Skeletal muscle tissue (tissue), 3 donors: ENCODE measurements at regions not wholly inside any gene's neighbourhood (a gene's known extent, or its start where the extent isn't known, plus 50 kb on each side); places are given as distances from the start of the nearest gene placed in this dataset.

ENCODE experiments used
- H3K27ac ChIP-seq: one replicate; pipeline ENCODE4 v1.7.0; 2013; ENCODE audit warnings: mild to moderate bottlenecking, low read depth, low read length, inconsistent platforms
- H3K27me3 ChIP-seq, 3 donors: one replicate each; pipeline ENCODE4 v1.7.0; 2013; ENCODE audit warnings: low read length in 3 of 3; ENCODE audit not compliant: control insufficient read depth in 3 of 3, insufficient read depth in 3 of 3
- H3K36me3 ChIP-seq, 3 donors: one replicate each; pipeline ENCODE4 v1.7.0; 2013; ENCODE audit warnings: low read length in 3 of 3; ENCODE audit not compliant: control insufficient read depth in 3 of 3, insufficient read depth in 3 of 3
- H3K4me1 ChIP-seq, 3 donors: one replicate each; pipeline ENCODE4 v1.7.0; 2013; ENCODE audit warnings: low read length in 3 of 3, mild to moderate bottlenecking in 3 of 3; ENCODE audit not compliant: control insufficient read depth in 3 of 3, insufficient read depth in 3 of 3
- H3K4me3 ChIP-seq, 3 donors: one replicate each; pipeline ENCODE4 v1.7.0; 2013; ENCODE audit warnings: low read length in 3 of 3
- H3K9ac ChIP-seq, 3 donors: one replicate each; pipeline ENCODE4 v1.7.0; 2013; ENCODE audit warnings: low read length in 3 of 3, mild to moderate bottlenecking in 3 of 3, moderate library complexity in 2 of 3, low read depth in 1 of 3
- H3K9me3 ChIP-seq, 3 donors: one replicate each; pipeline ENCODE4 v1.7.0; 2013; ENCODE audit warnings: low read length in 3 of 3; ENCODE audit not compliant: control insufficient read depth in 3 of 3
- donor health status: Osteomylitis.

GRCh38 chr4:156606554-156607477 lies 364.8 kb downstream of the PDGFC start:
- Histone ChIP-seq H3K4me1 (no peaks in the 10 kb centered on the region), H3K27ac (no peak overlapping the region), H3K9ac (no peak overlapping the region), H3K36me3 (no peaks in the 10 kb centered on the region), H3K27me3 (no peaks in the 10 kb centered on the region), H3K4me3 (no peak overlapping the region), H3K9me3 (no peaks in the 10 kb centered on the region)

DNA sequence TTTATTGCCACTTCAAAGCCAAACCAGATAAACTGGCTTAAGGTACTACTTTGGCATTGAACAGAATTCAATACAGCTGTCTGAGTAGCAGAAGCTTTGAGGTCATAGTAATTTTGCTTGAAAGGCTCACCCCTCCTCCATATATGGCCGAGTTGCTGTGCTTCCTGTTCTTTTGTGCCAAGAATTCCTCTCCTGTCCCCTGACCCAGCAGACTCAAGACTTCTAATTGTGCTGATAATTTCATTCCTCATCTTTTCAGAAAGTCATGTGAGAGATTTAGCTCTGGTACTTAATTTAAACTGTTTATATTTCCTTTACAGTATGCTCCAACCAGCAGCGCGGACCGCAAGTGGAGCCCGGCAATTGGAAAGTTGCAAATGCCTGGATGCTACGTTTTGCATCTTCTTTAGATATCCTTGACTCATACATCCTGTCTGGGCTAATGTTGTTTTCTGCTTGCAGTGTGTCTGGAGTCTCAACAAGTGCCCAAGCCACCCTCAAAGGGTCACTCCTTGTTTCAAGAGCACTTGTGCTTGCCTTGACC lies 373.4 kb downstream of the PDGFC start:
- Histone ChIP-seq H3K36me3 (no peaks in the 10 kb centered on the region), H3K27me3 (no peaks in the 10 kb centered on the region), H3K4me3 (no peak overlapping the region), H3K4me1 (no peaks in the 10 kb centered on the region), H3K9me3 (no peaks in the 10 kb centered on the region), H3K9ac (no peak overlapping the region), H3K27ac (no peak overlapping the region)

- no peak overlapping the region for H3K27ac ChIP-seq
- no peaks in the 10 kb centered on the region for H3K36me3 ChIP-seq
- H3K9me3 ChIP-seq = no peaks in the 10 kb centered on the region
- H3K27me3 ChIP-seq = no peaks in the 10 kb centered on the region
- no peaks in the 10 kb centered on the region for H3K4me1 ChIP-seq
- H3K9ac ChIP-seq = no peak overlapping the region
- H3K4me3 ChIP-seq = no peak overlapping the region
These were observed 374.8 kb downstream of the PDGFC start for GRCh38 chr4:156596706-156597329.

DNA sequence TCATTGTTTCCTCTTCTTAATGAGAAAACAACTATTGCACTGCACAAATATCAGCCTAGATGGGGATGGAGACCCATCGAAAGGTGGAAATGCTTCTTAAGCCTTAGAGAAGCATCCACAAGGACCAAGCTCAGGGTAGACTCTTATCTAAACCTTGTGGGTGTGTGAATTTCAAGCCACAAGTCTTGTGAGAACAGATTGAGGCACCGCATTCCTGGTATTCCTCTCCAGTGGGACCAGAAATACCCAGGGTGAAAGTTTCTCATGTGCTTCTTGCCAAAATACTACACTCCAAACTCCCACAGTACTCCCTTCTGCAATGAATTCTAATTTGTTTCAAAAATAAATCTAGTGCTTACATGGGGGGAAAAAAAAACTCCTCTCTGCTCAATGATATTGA lies 375.6 kb downstream of the PDGFC start:
- Histone ChIP-seq H3K9ac (no peak overlapping the region), H3K27me3 (no peaks in the 10 kb centered on the region), H3K4me1 (no peaks in the 10 kb centered on the region), H3K4me3 (no peak overlapping the region), H3K27ac (no peak overlapping the region), H3K36me3 (no peaks in the 10 kb centered on the region), H3K9me3 (no peaks in the 10 kb centered on the region)

GRCh38 chr4:156595041-156595440 lies 376.6 kb downstream of the PDGFC start:
- no peaks in the 10 kb centered on the region for H3K36me3 ChIP-seq
- no peaks in the 10 kb centered on the region for H3K27me3 ChIP-seq
- no peaks in the 10 kb centered on the region for H3K9me3 ChIP-seq
- H3K27ac ChIP-seq = no peak overlapping the region
- H3K4me3 ChIP-seq = no peak overlapping the region
- H3K4me1 ChIP-seq = no peaks in the 10 kb centered on the region
- no peak overlapping the region for H3K9ac ChIP-seq

DNA sequence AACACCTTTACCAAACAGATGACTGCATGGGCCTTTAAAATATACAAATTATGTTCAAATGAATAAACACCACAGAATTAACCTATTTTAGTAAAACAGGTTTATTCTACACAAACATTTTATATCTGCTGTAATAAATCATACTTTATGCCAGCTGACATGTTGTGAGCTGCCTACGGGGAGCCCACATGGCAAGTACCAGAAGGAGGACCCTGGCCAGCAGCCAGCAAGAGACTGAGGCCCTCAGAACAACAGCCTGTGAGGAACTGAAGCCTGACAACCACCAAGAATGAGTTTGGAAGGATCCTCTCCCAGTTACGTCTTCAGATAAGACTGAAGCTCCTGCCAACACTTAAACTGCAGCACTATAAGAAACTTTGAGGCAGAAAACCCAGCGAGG lies 377.0 kb downstream of the PDGFC start:
- H3K27me3 ChIP-seq = no peaks in the 10 kb centered on the region
- no peaks in the 10 kb centered on the region for H3K9me3 ChIP-seq
- no peak overlapping the region for H3K9ac ChIP-seq
- H3K4me1 ChIP-seq = no peaks in the 10 kb centered on the region
- H3K36me3 ChIP-seq = no peaks in the 10 kb centered on the region
- no peak overlapping the region for H3K27ac ChIP-seq
- H3K4me3 ChIP-seq = no peak overlapping the region

GRCh38 chr4:156593464-156593863 lies 378.1 kb downstream of the PDGFC start:
- H3K4me1 ChIP-seq = no peaks in the 10 kb centered on the region
- no peak overlapping the region for H3K27ac ChIP-seq
- H3K9ac ChIP-seq = no peak overlapping the region
- H3K9me3 ChIP-seq = no peaks in the 10 kb centered on the region
- H3K36me3 ChIP-seq = no peaks in the 10 kb centered on the region
- H3K27me3 ChIP-seq = no peaks in the 10 kb centered on the region
- H3K4me3 ChIP-seq = no peak overlapping the region

DNA sequence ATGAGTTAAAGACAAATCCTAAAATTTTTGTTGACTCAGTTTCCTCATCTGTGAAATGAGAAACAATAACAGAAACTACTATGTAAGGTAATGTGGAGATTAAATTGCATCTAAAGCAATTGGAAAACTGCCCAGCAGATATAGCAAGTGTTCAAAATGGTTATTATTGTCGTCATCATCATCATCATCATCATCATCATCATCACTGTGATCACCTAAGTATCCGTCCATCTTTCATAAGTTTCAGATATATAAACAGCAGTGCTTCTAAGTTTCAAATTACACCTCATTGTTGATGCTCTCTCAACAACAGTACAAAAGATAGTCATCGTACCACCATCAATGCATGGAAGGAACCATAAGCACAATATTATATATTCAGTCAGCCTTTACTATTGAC lies 379.9 kb downstream of the PDGFC start:
- no peaks in the 10 kb centered on the region for H3K27me3 ChIP-seq
- no peak overlapping the region for H3K9ac ChIP-seq
- H3K4me1 ChIP-seq = no peaks in the 10 kb centered on the region
- no peak overlapping the region for H3K27ac ChIP-seq
- H3K4me3 ChIP-seq = no peak overlapping the region
- no peaks in the 10 kb centered on the region for H3K36me3 ChIP-seq
- H3K9me3 ChIP-seq = no peaks in the 10 kb centered on the region

GRCh38 chr4:156584100-156584499 lies 387.5 kb downstream of the PDGFC start:
- H3K4me3 ChIP-seq = no peak overlapping the region
- H3K9ac ChIP-seq = no peak overlapping the region
- H3K4me1 ChIP-seq = peaks cover 0 to 9% (median 0%) of the 10 kb centered on the region in 3 donors
- no peaks in the 10 kb centered on the region for H3K36me3 ChIP-seq
- H3K27ac ChIP-seq = no peak overlapping the region
- H3K27me3 ChIP-seq = no peaks in the 10 kb centered on the region
- H3K9me3 ChIP-seq = no peaks in the 10 kb centered on the region

DNA sequence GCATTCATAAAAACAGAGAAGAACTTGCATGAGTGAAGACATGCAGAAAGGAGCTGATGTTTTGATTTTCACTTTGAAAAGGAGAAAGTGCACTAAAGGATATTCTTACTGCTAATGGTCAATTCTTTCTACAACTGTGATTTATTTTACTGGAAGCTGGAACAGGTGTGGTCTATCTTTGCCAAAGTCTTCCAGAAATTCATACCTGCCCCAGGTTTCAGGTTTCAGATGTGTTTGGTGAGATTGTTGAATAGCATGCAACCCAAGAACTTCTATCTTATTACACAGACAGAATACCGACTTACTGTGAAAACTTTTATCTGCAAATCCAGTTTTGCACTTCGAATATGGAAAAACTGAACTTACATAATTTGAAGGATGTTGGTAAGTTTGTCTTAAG lies 388.3 kb downstream of the PDGFC start:
- Histone ChIP-seq H3K9ac (no peak overlapping the region), H3K27me3 (no peaks in the 10 kb centered on the region), H3K27ac (no peak overlapping the region), H3K9me3 (no peaks in the 10 kb centered on the region), H3K4me3 (no peak overlapping the region), H3K36me3 (no peaks in the 10 kb centered on the region), H3K4me1 (peaks cover 0 to 9% (median 0%) of the 10 kb centered on the region in 3 donors)
